NCI-H1694 treated with DMSO at 0.1 percent for 48 hours (cell line): ENCODE measurements at regions not wholly inside any gene's neighbourhood (a gene's known extent, or its start where the extent isn't known, plus 50 kb on each side); places are given as distances from the start of the nearest gene placed in this dataset.

Experiments
- DNase-seq: peaks from one replicate; lab custom pipeline; 2025; lab: John Stamatoyannopoulos, UW

GRCh38 chr14:87879389-87879788 lies 113.6 kb downstream of the GALC start:
- no peak for DNase-seq

GRCh38 chr14:87878959-87879358 lies 114.0 kb downstream of the GALC start:
- DNase-seq, result no peak

GRCh38 chr14:87877877-87878276 lies 115.1 kb downstream of the GALC start:
- DNase-seq, result no peak

- no peak for DNase-seq
Observed at GRCh38 chr14:87874676-87875075, 118.3 kb downstream of the GALC start.

GRCh38 chr14:87873741-87874140 lies 119.2 kb downstream of the GALC start:
- DNase-seq, result no peak

- DNase-seq, result no peak
Observed at GRCh38 chr14:87869619-87870583, 123.1 kb downstream of the GALC start.

GRCh38 chr14:87868920-87869319 lies 124.1 kb downstream of the GALC start:
- no peak for DNase-seq

GRCh38 chr14:87866116-87866515 lies 126.9 kb downstream of the GALC start:
- DNase-seq, result no peak

GRCh38 chr14:87864356-87865270 lies 128.4 kb downstream of the GALC start:
- no peak for DNase-seq

GRCh38 chr14:87863047-87863446 lies 129.9 kb downstream of the GALC start:
- no peak for DNase-seq

- DNase-seq, result no peak
Observed at GRCh38 chr14:87852107-87852506, 140.9 kb downstream of the GALC start.

GRCh38 chr14:87851190-87851589 lies 141.8 kb downstream of the GALC start:
- DNase-seq, result no peak

- no peak for DNase-seq
Observed at GRCh38 chr14:87847216-87847755, 145.7 kb downstream of the GALC start.

GRCh38 chr14:87840906-87841305 lies 152.1 kb downstream of the GALC start:
- DNase-seq, result no peak

- DNase-seq, result no peak
Observed at GRCh38 chr14:87838931-87839330, 154.1 kb downstream of the GALC start.

GRCh38 chr14:87837296-87837695 lies 155.7 kb downstream of the GALC start:
- no peak for DNase-seq

- no peak for DNase-seq
Observed at GRCh38 chr14:87834594-87834993, 158.4 kb downstream of the GALC start.

GRCh38 chr14:87833026-87833425 lies 160.0 kb downstream of the GALC start:
- no peak for DNase-seq

GRCh38 chr14:87830443-87831096 lies 162.4 kb downstream of the GALC start:
- no peak for DNase-seq

- DNase-seq, result no peak
Observed at GRCh38 chr14:87829543-87829942, 163.4 kb downstream of the GALC start.

- DNase-seq, result no peak
Observed at GRCh38 chr14:87824266-87824665, 168.7 kb downstream of the GALC start.

GRCh38 chr14:87816416-87816815 lies 176.6 kb downstream of the GALC start:
- DNase-seq, result no peak
